ENCODE measurements at regions not wholly inside any gene's neighbourhood (a gene's known extent, or its start where the extent isn't known, plus 50 kb on each side); places are given as distances from the start of the nearest gene placed in this dataset.
"Not testable (repeated sequence)": the region's sequence is repeated elsewhere in the genome, so short reads cannot be mapped to it uniquely, and the experiment has no call there.

DNA sequence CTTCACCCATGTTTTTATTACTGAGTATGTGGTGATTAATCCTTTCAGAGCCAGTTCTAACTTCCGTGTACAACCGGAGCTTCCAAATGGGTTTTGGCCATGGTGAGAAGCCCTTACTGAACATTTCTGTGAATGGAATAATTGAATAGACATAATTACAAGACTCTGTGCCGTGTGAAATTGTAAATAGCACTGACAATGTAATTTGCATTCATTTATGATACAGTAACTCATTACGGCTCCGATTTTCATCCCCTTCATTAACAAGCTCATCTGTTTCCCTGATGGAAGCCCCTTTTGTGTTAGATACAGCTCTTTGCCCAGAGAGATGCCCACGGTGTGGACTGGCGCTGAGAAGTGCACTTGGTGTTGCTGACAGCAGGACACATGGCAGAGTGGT is 891.0 kb downstream of the AACS start:
- in situ Hi-C loops (cut with MboI; ENCODE audit: low sequenced_read_pairs) = no loop called here

- in situ Hi-C loops (cut with MboI; ENCODE audit: low sequenced_read_pairs) = no loop called here
Measured at GRCh38 chr12:125966641-125967040, 901.4 kb downstream of the AACS start.

DNA sequence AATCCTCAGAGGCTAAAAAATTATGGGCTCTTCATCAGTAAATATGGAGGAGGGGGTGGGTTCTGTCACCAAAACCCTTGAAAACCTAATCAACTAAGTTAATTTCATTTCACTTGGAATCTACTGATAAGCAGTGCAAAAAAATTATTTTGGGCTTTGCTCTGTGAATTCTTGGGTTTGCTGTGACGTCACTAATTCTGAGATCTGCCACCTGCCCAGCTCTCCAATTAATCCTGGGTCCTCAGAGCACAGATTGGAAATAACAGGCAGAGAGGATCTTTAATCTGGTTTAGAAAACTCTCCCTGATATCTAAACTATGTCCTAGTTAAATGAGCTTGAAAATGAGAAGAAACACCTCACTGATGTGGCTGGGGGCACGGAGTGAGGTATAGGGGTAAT is 903.2 kb downstream of the AACS start:
- in situ Hi-C loops (cut with MboI; ENCODE audit: low sequenced_read_pairs) = no loop called here

- in situ Hi-C loops (cut with MboI; ENCODE audit: low sequenced_read_pairs) = no loop called here
Measured at GRCh38 chr12:125971981-125972380, 906.7 kb downstream of the AACS start.

DNA sequence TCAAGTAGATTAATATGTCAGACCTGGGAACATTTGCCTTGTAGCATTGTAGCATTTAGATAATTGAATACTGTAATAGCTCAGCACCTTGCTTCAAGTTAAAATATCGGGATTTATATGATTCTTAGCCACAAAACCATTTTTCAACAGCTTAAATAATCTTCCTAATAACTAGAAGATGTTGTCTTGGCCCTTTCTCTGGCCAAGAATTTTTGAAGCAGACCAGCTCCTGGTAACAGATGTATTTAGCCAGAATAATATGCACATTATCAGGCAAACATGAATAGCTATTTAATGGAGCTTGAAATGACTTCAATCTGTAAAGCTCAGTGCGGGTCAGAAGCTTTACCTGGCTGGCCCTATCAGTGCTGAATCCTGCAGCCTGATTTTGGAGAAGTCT is 913.1 kb downstream of the AACS start:
- in situ Hi-C loops (cut with MboI; ENCODE audit: low sequenced_read_pairs) = no loop called here

DNA sequence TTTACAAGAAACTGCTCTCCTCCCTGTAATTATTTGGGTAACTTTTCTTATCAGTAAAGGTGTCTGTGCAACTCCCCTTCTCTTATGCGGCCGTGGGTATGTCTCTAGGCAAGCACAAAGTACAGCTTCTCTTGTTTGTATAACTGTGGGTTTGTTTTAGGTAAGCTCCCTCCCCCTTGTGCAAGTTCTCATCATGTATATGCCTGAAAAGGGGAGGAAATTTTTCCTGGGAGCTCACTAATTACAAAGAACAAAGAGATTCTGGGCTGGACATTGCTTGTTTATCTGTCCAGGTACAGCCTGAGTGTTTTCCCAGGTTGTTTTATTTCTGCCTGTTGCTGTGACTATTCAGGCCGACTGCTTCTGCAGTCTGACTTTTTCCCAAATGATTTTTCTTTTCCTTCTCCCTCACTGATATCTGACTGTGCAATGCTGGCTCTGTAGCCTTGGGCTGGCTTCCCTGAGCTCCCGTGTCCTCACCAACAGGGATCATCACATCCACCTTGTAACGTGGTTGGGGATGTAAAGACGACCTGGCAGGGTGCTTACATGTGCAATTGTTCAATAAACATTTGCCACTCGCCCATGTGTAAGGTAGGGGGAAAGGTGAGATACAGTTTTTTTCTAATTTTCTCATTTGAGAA is 916.5 kb downstream of the AACS start:
- in situ Hi-C loops (cut with MboI; ENCODE audit: low sequenced_read_pairs) = no loop called here

- in situ Hi-C loops (cut with MboI; ENCODE audit: low sequenced_read_pairs) = no loop called here
Measured at GRCh38 chr12:125983094-125983783, 918.0 kb downstream of the AACS start.

DNA sequence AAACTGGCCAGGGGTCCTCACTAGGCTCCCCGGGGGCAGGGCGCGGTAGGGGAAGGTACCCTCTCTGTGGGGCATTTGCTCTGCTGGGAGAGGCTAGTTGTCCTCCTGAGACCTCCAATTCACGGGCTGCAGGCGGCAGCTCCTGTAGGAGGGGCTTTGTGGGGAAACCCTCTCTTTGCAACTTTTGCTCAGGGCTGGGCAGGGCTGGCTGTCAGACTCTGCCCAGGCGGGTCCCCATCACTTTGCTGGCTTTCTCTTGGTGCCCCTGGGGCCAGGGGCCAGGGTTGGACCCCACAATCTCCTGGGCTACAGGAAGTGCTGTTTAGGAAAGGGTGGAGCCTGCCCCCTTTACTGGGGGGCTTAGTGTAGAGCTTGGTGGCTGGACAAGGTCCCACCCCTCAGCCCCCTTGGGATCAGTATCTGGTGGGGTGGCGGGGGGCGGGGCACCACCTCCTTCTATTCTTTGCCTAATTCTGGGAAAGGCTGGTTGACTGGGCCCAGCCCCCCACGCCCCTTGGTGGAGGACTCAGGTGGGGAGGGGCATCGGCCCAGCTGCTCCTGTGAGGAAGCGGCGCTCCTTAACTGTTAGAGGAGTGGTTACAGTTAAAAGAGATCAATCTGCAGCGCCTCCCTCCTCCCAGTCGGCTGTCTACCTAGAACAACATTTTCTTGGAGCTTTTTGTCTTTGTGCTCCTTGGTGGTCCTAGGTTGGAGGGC is 918.7 kb downstream of the AACS start:
- in situ Hi-C loops (cut with MboI; ENCODE audit: low sequenced_read_pairs) = no loop called here

DNA sequence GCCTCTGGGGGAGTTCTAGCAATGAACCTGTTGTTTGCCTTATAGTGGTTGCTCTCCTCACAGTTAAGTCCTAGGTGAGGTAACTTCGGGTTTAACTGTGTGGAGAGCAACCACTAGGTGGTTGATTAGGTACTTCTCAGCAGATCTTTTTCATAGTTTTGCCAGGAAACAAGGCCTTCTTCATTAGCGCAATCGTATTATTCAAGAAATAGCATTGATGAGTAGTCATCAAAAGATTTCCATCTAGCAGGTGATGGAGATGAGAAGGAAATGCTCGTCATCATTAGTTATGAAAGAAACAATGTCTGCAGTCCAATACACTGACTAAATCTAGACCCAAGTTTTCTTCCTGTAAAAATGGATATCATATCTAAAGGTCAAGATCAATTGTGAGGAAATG is 923.3 kb downstream of the AACS start:
- in situ Hi-C loops (cut with MboI; ENCODE audit: low sequenced_read_pairs) = no loop called here

DNA sequence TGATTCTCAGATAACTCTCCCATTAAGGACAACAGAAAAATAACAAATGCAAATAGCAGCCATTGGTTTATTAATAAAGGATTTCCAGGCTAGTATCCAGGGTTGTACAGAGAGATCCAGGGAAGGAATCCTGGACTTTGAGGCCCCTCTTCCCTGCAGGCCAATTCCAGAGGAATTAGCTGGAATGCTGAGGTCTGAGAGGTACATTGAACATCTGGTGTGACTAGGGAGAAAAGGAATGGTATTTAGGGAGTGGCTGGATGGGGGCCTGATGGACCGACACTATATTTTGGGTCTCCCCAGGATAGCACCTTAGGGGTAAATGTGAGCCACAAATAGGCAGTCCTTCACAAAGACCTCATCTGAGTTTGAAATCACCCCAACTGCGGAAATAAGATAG is 924.5 kb downstream of the AACS start:
- in situ Hi-C loops (cut with MboI; ENCODE audit: low sequenced_read_pairs) = no loop called here

GRCh38 chr12:125996443-125996842 is 931.2 kb downstream of the AACS start:
- in situ Hi-C loops (cut with MboI; ENCODE audit: low sequenced_read_pairs) = no loop called here

DNA sequence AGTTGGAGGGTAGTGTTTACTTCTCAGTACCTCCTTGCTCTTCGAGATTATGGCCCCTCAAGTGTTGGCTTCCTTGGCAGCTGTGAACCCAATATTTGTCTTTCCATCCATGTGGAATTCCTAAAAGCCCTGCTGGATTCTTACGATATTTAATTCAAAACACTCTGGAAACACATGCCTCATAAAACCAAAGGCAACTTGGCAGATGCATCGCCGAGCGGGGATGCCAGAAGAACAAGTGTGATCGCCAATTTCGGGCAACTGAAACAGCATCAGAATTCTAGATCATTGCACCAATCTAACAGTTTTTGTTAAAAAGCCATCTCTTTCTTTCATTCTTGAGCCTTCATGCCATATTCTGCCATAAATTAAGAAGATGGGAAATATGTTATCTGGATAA is 934.4 kb downstream of the AACS start:
- in situ Hi-C loops (cut with MboI; ENCODE audit: low sequenced_read_pairs) = no loop called here

DNA sequence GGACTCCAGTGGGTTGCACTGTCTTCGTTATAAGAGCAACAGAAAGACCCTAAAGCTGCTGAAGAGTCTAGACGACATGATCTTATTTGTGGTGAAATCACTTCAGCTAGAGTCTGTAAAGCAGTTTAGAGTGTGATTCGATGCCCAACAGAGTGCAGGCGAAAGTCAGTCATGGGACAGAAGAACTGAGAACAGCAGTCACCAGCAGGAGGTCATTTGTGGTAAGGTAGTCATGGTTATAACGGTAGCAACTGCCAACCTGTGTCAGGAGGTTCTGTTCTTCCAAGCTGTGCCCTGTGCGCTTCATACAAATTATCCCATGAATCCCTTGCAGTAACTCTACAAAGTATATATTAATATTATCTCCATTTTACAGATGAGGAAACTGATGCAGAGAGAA is 954.1 kb downstream of the AACS start:
- in situ Hi-C loops (cut with MboI; ENCODE audit: low sequenced_read_pairs) = no loop called here

DNA sequence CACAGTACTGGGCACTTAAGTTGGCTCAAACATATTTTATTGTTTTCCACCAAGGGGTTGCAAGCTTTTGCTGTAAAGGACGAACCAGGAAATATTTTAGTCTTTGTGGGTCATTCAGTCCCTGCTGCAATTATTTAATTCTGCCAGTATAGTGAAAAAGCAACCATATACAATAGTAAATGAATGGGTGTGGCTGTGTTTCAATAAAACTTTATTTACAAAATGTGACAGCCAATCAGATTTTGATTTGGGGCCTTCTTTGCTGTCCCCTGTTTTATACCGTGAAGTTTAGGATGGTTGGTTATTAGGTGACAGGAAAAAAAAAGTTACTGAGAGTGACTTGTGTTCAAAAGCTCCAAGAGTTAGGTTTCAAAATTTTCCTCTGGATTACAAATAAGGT is 956.4 kb downstream of the AACS start:
- in situ Hi-C loops (cut with MboI; ENCODE audit: low sequenced_read_pairs) = no loop called here

GRCh38 chr12:126027825-126028224 is 962.6 kb downstream of the AACS start:
- in situ Hi-C loops (cut with MboI; ENCODE audit: low sequenced_read_pairs) = no loop called here

- in situ Hi-C loops (cut with MboI; ENCODE audit: low sequenced_read_pairs) = no loop called here
Measured at GRCh38 chr12:126030573-126030972, 965.3 kb downstream of the AACS start.

GRCh38 chr12:126033751-126034150 is 968.5 kb downstream of the AACS start:
- in situ Hi-C loops (cut with MboI; ENCODE audit: low sequenced_read_pairs) = no loop called here

DNA sequence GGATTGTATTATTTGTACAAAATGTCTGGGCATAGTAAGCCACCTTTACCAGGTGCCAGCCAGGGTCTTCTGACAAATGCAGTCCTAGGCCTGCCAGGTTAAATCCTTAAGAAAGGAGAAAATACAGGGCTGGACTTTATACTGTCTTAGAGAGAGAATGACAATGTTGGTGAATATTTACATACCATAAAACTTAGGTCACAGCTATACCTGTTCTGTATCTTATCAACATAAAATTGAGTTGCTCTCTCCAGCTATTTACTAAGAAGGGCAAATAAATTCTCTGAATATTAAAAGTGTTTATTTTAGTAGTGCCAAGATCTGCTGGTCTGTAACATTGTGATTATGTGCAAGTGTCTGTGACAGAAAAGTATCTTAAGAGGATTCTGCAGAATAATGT is 971.1 kb downstream of the AACS start:
- in situ Hi-C loops (cut with MboI; ENCODE audit: low sequenced_read_pairs) = no loop called here

GRCh38 chr12:126038434-126038833 is 973.2 kb downstream of the AACS start:
- in situ Hi-C loops (cut with MboI; ENCODE audit: low sequenced_read_pairs) = no loop called here

- in situ Hi-C loops (cut with MboI; ENCODE audit: low sequenced_read_pairs) = no loop called here
Measured at GRCh38 chr12:126040307-126040706, 975.1 kb downstream of the AACS start.

DNA sequence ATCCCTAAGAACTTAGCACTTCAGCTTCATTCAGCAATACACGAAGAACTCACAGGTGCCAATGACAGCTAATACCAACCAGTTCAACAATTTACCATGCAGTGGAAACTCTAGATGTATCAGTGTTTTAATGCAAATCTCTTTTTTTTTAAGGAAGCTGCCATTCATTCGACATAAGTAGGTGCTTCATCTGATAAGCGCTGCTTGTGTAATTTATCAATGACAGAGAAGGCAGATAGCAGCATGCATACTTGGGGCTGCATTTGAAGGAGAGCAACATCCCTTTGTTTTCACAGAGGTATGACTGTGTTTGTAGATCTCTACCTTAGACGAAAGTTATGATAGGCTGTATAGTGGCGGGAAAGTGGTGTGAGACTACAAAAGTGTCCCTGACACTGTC is 977.1 kb downstream of the AACS start:
- in situ Hi-C loops (cut with MboI; ENCODE audit: low sequenced_read_pairs) = no loop called here

GRCh38 chr12:126049501-126049900 is 984.3 kb downstream of the AACS start:
- in situ Hi-C loops (cut with MboI; ENCODE audit: low sequenced_read_pairs) = not testable (repeated sequence)

Measured in HL-60/S4 (cell line).